ENCODE measurements at regions not wholly inside any gene's neighbourhood (a gene's known extent, or its start where the extent isn't known, plus 50 kb on each side); places are given as distances from the start of the nearest gene placed in this dataset.

GRCh38 chr21:28663111-28663693 lies 329.5 kb downstream of the LTN1 start:
- Histone ChIP-seq H3K4me3 (no peak overlapping the region), H3K27ac (no peak overlapping the region), H3K9me3 (no peaks in the 10 kb centered on the region), H3K4me1 (no peaks in the 10 kb centered on the region), H3K36me3 (ENCODE audit: insufficient read depth in 1 of 2, low read depth in 1 of 2) (no peaks in the 10 kb centered on the region), H3K27me3 (ENCODE audit: insufficient read depth in 3 of 3, low read length in 2 of 3) (no peaks in the 10 kb centered on the region)
- WGBS, 3 donors = 43 to 73% (median 51%) methylated on average over 4 of the region's 4 CpGs
- intact Hi-C loops (cut with DNase I) = no loop called here
- no peak for DNase-seq
- TF ChIP-seq, protein P1, sequence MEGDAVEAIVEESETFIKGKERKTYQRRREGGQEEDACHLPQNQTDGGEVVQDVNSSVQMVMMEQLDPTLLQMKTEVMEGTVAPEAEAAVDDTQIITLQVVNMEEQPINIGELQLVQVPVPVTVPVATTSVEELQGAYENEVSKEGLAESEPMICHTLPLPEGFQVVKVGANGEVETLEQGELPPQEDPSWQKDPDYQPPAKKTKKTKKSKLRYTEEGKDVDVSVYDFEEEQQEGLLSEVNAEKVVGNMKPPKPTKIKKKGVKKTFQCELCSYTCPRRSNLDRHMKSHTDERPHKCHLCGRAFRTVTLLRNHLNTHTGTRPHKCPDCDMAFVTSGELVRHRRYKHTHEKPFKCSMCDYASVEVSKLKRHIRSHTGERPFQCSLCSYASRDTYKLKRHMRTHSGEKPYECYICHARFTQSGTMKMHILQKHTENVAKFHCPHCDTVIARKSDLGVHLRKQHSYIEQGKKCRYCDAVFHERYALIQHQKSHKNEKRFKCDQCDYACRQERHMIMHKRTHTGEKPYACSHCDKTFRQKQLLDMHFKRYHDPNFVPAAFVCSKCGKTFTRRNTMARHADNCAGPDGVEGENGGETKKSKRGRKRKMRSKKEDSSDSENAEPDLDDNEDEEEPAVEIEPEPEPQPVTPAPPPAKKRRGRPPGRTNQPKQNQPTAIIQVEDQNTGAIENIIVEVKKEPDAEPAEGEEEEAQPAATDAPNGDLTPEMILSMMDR (IDR thresholded peaks at IDR 0.05) = no peak
- ATAC-seq = no peak

- DNase-seq = no peak
- TF ChIP-seq, protein P1 (IDR thresholded peaks at IDR 0.05) = no peak
- Histone ChIP-seq H3K9me3 (no peaks in the 10 kb centered on the region), H3K27ac (no peak overlapping the region), H3K36me3 (ENCODE audit: insufficient read depth in 1 of 2, low read depth in 1 of 2) (no peaks in the 10 kb centered on the region), H3K4me3 (no peak overlapping the region), H3K4me1 (no peaks in the 10 kb centered on the region), H3K27me3 (ENCODE audit: insufficient read depth in 3 of 3, low read length in 2 of 3) (no peaks in the 10 kb centered on the region)
- intact Hi-C loops (cut with DNase I) = no loop called here
- ATAC-seq = no peak
Observed at GRCh38 chr21:28657566-28657965, 335.1 kb downstream of the LTN1 start.

GRCh38 chr21:28655471-28655870 lies 337.2 kb downstream of the LTN1 start:
- Histone ChIP-seq H3K36me3 (ENCODE audit: insufficient read depth in 1 of 2, low read depth in 1 of 2) (no peaks in the 10 kb centered on the region), H3K4me1 (no peaks in the 10 kb centered on the region), H3K4me3 (no peak overlapping the region), H3K27me3 (ENCODE audit: insufficient read depth in 3 of 3, low read length in 2 of 3) (no peaks in the 10 kb centered on the region), H3K9me3 (no peaks in the 10 kb centered on the region), H3K27ac (no peak overlapping the region)
- TF ChIP-seq, protein P1 (IDR thresholded peaks at IDR 0.05) = no peak
- ATAC-seq (no peak), DNase-seq (no peak)
- WGBS, 3 donors = 97 to 100% (median 100%) methylated on average over 1 of the region's 1 CpG
- intact Hi-C loops (cut with DNase I) = no loop called here

GRCh38 chr21:28654406-28654805 lies 338.3 kb downstream of the LTN1 start:
- Histone ChIP-seq H3K9me3 (no peaks in the 10 kb centered on the region), H3K27me3 (ENCODE audit: insufficient read depth in 3 of 3, low read length in 2 of 3) (no peaks in the 10 kb centered on the region), H3K4me3 (no peak overlapping the region), H3K36me3 (ENCODE audit: insufficient read depth in 1 of 2, low read depth in 1 of 2) (no peaks in the 10 kb centered on the region), H3K27ac (no peak overlapping the region), H3K4me1 (no peaks in the 10 kb centered on the region)
- TF ChIP-seq, protein P1 (IDR thresholded peaks at IDR 0.05) = no peak
- DNase-seq (no peak), ATAC-seq (no peak)
- intact Hi-C loops (cut with DNase I) = no loop called here
- WGBS, 3 donors = 55 to 70% (median 56%) methylated on average over 3 of the region's 3 CpGs

DNA sequence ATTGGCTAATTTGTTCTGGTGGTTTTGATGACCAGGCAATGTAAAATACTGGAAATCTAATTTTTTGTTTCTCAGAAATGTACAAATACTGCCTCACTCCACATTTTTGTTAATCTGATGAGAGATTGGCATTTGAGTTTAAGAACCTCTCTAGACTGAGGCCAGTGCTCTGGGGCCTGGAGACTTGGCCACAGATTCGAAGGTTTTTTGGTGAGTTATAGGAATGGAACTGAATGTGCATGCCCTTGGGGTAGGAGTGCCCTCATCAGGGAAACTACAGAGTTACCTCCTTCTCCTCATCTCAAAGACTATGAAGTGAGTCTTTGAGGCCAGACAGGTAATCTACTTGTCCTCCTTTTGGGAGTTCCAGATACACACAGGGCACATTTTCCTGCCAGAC lies 347.9 kb downstream of the LTN1 start:
- Histone ChIP-seq H3K36me3 (ENCODE audit: insufficient read depth in 1 of 2, low read depth in 1 of 2) (no peaks in the 10 kb centered on the region), H3K27ac (no peak overlapping the region), H3K4me1 (no peaks in the 10 kb centered on the region), H3K9me3 (no peaks in the 10 kb centered on the region), H3K4me3 (no peak overlapping the region), H3K27me3 (ENCODE audit: insufficient read depth in 3 of 3, low read length in 2 of 3) (no peaks in the 10 kb centered on the region)
- ATAC-seq (no peak), DNase-seq (no peak)
- intact Hi-C loops (cut with DNase I) = no loop called here
- WGBS, 3 donors = 58 to 79% (median 62%) methylated on average over 1 of the region's 1 CpG
- TF ChIP-seq, protein P1 (IDR thresholded peaks at IDR 0.05) = no peak

Data from psoas muscle (tissue), 7 donors.